T-helper 2 cell treated with Interferon-gamma antibody and Interleukin-4, amounts not matched to agents 100 ng/mL and 5 ng/mL, for 36 hours (primary cell): ENCODE measurements at regions not wholly inside any gene's neighbourhood (a gene's known extent, or its start where the extent isn't known, plus 50 kb on each side); places are given as distances from the start of the nearest gene placed in this dataset.

ENCODE experiments used
- intact Hi-C: fragments of 100-400 bp; cut with micrococcal nuclease; formaldehyde crosslinking; loops from one replicate; pipeline ENCODE4 v1.15.1; 2023

GRCh38 chr3:125915437-125915787, 53.6 kb upstream of the ROPN1B start:
- intact Hi-C loops = loop anchor here (5.0 kb wide), 1 partner anchor 442 kb away; the partner anchor contains the start of gene KLF15

- intact Hi-C loops = loop anchor here (1.0 to 5.0 kb wide), 5 partner anchors 74 to 1675 kb away; partner anchors contain the start of genes KLF15, SLC41A3, TPRA1 and ZXDC
Measured at GRCh38 chr3:125915792-125916375, 53.1 kb upstream of the ROPN1B start.

GRCh38 chr3:125916376-125916978, 52.5 kb upstream of the ROPN1B start:
- intact Hi-C loops = loop anchor here (1.0 to 5.0 kb wide), 5 partner anchors 74 to 1674 kb away; partner anchors contain the start of genes KLF15, SLC41A3, TPRA1 and ZXDC

DNA sequence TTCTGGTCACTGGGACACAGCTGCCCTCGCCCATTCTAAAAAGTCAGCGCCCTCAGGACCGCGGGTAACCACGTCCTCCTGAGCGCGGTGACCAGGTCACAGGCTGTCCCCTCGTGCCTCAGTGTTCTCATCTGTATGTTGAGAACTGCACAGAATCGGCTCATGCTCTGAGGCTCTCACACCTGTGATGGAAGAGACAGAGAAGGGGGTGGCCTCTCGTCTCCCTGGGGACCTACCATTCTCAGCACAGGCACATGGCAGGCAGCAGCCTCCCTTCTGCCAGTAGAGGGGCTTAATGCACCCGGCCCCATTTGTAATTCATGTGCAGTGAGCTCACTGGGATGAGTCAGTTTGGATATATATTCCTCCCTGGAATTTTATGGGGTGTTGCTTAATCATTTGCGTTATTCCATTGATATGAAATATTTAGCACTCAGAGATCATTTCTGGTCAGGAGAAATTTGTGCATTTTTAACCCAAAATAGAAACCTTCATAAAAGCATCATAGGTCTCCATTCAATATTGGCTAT, 51.9 kb upstream of the ROPN1B start:
- intact Hi-C loops = loop anchor here (2.0 to 5.0 kb wide), 2 partner anchors 440 to 1674 kb away; partner anchors contain the start of genes KLF15 and TPRA1

DNA sequence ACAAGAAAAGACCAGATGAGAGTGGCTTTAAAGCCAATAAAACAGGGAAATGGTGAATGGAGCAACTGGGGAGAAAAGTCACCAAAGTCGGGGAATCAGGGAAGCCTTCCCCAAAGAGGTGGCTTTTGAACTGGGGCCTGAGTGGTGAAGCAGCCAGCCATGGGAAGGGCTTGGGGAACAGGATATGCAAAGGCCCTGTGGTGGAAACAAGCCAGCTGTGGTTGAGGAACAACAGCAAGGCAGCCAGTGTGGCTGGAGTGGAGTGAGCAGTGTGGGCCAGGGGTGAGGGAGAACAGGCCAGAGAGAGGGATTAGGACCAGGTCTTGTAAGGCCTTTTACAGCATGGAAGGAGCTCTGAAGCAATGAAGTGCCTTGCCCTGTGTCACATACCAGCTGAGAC, 51.0 kb upstream of the ROPN1B start:
- intact Hi-C loops = loop anchor here (5.0 kb wide), 1 partner anchor 439 kb away; the partner anchor contains the start of gene KLF15

DNA sequence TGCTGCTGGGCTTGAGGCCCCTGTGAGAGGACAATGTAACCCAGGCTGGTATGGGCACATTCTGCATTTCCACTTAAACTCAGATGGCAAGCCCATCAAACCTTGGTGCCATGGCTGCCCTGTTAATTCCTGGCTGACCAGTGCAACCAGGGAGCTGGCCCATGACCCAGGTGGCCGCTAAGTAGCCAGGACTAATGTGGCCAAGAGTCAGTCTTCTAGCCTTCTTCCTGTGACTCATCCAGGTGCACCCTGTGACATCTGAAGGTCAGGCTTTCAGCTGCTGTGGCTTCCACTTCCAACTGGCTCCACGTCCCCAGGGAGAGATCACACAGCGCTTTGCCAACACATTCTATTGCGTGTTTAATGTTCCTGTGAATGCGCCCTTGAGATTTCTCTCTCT, 50.5 kb upstream of the ROPN1B start:
- intact Hi-C loops = loop anchor here (5.0 kb wide), 1 partner anchor 439 kb away; the partner anchor contains the start of gene KLF15

DNA sequence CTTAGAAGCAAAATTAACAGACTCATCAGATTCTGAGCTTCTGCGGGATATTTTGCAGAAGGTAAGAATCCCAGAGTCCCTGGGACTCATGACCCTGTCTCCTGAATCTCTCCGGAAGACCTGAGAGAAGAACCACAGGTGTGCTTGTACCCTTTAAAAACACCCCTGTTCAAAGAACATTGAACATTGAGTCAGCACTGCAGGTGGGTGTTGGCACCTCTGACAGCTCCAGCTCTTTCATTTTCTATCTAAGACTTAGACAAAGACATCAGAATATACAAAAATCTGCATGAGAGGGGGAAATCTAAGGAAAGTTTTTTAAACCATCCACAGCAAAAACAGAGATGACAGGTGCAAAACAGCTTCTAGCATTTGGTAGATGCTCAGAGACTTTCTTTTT, 50.1 kb upstream of the ROPN1B start:
- intact Hi-C loops = loop anchor here (5.0 kb wide), 1 partner anchor 438 kb away; the partner anchor contains the start of gene KLF15
